GM18505 (cell line): ENCODE measurements at regions not wholly inside any gene's neighbourhood (a gene's known extent, or its start where the extent isn't known, plus 50 kb on each side); places are given as distances from the start of the nearest gene placed in this dataset.

Experiments
- ATAC-seq: cut with Tn5 transposase; IDR thresholded peaks from one replicate; pipeline ENCODE4 v1.9.1; 2021; ENCODE audit not compliant: unreplicated experiment
- POLR2A ChIP-seq: IDR thresholded peaks from 4 replicates; pipeline ENCODE4 v1.6.1; 2011; ENCODE audit warnings: borderline replicate concordance; ENCODE audit not compliant: insufficient read depth, insufficient read length; ENCODE audit errors: extremely low read depth

GRCh38 chr7:52120912-52121311 is 804.3 kb upstream of the COBL start:
- no peak for TF ChIP-seq POLR2A

GRCh38 chr7:52119537-52119936 is 802.9 kb upstream of the COBL start:
- TF ChIP-seq POLR2A = no peak
- ATAC-seq = no peak

More at GRCh38 chr7:52120912-52121311, 804.3 kb upstream of the COBL start:
- ATAC-seq = no peak

- ATAC-seq = no peak
- no peak for TF ChIP-seq POLR2A
Measured at GRCh38 chr7:52114509-52114908, 797.9 kb upstream of the COBL start.

GRCh38 chr7:52114056-52114455 is 797.4 kb upstream of the COBL start:
- ATAC-seq = no peak

GRCh38 chr7:52107355-52107754 is 790.7 kb upstream of the COBL start:
- no peak for ATAC-seq
- TF ChIP-seq POLR2A = no peak

More at GRCh38 chr7:52114056-52114455, 797.4 kb upstream of the COBL start:
- TF ChIP-seq POLR2A = no peak

GRCh38 chr7:52095861-52096260 is 779.3 kb upstream of the COBL start:
- TF ChIP-seq POLR2A = no peak
- ATAC-seq = no peak

- no peak for TF ChIP-seq POLR2A
- no peak for ATAC-seq
Measured at GRCh38 chr7:52091996-52092395, 775.4 kb upstream of the COBL start.

- ATAC-seq = no peak
- TF ChIP-seq POLR2A = no peak
Measured at GRCh38 chr7:52091101-52091500, 774.5 kb upstream of the COBL start.

- TF ChIP-seq POLR2A = no peak
- no peak for ATAC-seq
Measured at GRCh38 chr7:52088008-52088901, 771.6 kb upstream of the COBL start.

GRCh38 chr7:52085610-52086009 is 769.0 kb upstream of the COBL start:
- ATAC-seq = no peak
- TF ChIP-seq POLR2A = no peak

- ATAC-seq = no peak
- TF ChIP-seq POLR2A = no peak
Measured at GRCh38 chr7:52080493-52080892, 763.9 kb upstream of the COBL start.

GRCh38 chr7:52079726-52080125 is 763.1 kb upstream of the COBL start:
- no peak for TF ChIP-seq POLR2A
- ATAC-seq = no peak

- TF ChIP-seq POLR2A = no peak
- ATAC-seq = no peak
Measured at GRCh38 chr7:52077571-52077970, 761.0 kb upstream of the COBL start.

GRCh38 chr7:52074912-52075311 is 758.3 kb upstream of the COBL start:
- TF ChIP-seq POLR2A = no peak
- ATAC-seq = no peak
